ENCODE measurements at regions not wholly inside any gene's neighbourhood (a gene's known extent, or its start where the extent isn't known, plus 50 kb on each side); places are given as distances from the start of the nearest gene placed in this dataset.
"Not testable (repeated sequence)": the region's sequence is repeated elsewhere in the genome, so short reads cannot be mapped to it uniquely, and the experiment has no call there.

DNA sequence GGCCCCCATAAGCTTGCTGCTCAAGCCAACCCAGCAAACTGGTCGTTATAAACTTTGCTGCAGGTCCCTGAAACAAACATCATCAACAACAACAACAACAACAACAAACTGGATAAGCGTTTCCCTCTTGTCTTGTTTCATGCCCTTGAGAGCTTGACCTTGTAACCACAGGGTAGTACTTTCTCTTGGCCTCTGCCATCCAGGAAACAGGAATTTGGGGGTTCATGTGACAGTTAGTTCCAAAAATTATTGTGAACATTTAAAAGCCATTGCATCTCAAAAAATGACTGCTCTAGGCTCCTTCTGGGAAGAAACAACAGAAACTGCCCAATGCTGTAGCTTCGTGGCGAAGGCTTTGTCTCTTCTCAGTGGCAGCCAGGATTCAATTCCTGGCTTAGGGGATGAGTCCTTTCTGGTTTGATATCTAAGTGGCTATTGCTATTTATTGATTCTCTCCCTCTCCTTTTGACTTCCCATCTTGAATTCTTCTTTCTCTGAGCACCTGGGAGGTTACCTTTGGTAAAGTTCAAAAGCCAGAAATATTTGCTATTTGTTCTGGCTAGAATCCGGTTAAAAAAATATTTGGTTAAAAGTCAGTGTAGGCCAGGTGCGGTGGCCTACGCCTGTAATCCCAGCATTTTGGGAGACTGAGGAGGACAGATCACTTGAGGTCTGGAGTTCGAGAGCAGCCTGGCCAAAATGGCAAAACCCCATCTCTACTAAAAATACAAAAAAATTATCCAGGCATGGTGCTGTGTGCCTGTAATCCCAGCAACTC lies 52.0 kb upstream of the CPM start:
- DNase-seq (ENCODE audit: insufficient read length, low spot score) (no peak), FAIRE-seq (no peak)

DNA sequence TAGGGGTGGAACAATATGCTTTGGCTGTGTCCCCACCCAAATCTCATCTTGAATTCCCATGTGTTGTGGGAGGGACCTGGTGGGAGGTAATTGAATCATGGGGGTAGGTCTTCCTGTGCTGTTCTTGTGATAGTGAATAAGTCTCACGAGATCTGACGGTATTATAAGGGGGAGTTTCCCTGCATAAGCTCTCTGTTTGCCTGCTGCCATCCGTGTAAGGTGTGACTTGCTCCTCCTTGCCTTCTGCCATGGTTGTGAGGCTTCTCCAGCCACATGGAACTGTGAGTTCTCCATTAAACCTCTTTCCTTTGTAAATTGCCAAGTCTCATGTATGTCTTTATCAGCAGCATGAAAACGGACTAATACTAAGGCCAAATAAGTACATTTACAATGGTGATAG lies 64.6 kb upstream of the CPM start:
- not testable (repeated sequence) for DNase-seq (ENCODE audit: insufficient read length, low spot score); FAIRE-seq

DNA sequence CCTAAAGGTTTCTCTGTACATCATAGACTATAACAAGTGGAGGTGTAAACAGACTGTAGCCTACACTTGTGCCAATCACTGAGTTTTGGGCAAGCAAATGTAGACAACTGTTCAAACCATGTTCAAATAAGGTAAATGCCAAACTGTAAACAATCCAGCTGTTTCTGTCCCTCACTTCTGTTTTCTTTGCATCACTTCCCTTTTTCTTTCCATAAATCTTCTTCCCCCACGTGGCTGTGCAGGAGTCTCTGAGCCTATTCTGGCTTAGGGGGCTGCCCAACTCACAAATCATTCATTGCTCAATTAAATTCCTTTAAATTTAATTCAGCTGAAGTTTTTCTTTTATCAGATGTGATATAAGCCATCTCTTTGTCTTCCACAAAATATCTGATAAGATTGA lies 65.1 kb upstream of the CPM start:
- no peak for FAIRE-seq

DNA sequence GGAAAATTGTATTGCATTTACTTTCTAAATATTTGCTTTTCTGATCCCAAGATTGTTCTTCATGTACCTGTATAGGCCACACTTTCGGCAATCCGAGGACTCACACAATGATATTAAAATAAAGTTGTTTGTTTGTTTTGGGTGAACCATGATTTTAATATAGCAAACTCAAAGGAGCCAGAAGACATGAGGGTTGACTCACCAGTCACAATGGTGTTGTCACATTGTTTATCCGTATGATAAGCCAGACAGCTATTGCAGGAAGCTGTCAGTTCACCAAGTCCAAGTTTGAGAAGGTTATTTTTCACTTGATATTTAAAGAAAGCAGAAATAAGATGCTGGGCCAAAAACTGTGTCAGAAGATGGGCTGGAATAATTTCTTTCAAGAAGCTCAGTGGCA lies 67.1 kb upstream of the CPM start:
- DNase-seq (ENCODE audit: insufficient read length, low spot score) (no peak), FAIRE-seq (no peak)

More for the DNA sequence above, 65.1 kb upstream of the CPM start:
- no peak for DNase-seq (ENCODE audit: insufficient read length, low spot score)

DNA sequence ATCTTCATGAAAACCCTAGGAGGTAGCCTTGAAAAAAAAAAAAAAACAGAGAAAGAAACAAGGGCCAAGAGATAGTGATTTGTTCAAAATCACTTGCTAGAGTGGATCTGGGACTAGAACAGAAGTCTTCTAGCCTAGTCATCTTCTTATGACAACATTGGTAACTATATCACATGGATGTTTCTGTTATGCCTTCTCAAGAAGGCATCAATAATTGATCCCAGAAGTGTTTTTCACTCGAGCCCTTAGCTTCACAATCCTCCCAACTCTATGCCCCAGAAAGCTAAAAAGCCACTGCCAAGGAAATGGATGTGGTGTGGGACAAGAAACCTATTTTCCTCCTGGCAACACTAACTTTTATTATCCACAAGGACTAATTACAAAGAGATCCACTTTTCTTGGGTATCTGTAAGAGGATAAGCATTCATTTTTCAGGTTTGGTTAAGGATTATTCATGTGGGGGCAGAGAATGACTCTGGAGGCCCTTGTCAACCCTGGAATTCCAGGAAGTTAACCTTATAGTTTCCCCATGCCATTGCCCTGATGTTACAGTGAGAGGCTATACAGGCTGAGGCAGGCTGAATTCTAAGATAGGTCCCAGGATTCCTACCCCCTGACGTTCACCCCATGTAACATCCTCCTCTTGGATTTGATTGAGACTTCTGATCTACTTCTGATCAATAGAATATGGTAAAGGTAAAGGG lies 67.7 kb upstream of the CPM start:
- FAIRE-seq (no peak), DNase-seq (ENCODE audit: insufficient read length, low spot score) (no peak)

DNA sequence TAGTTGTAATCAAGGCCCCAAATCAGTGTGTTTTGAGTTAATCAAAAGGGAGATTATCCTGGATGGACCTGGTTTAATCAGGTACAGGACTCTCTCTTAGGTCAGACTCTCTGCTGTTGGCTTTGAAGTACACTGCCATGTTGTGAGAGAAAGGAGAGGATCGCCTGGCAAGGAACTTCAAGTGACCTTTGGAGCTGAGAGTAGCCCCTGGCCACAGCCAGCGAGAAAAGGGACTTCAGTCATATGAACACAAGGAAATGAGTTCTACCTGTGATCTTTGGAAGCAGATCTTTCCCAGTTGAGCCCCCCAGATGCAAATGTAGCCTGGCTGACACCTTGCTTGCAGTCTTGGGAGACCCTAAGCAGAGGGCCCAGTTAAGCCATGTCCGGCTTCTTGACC lies 68.3 kb upstream of the CPM start:
- FAIRE-seq (no peak), DNase-seq (ENCODE audit: insufficient read length, low spot score) (no peak)

DNA sequence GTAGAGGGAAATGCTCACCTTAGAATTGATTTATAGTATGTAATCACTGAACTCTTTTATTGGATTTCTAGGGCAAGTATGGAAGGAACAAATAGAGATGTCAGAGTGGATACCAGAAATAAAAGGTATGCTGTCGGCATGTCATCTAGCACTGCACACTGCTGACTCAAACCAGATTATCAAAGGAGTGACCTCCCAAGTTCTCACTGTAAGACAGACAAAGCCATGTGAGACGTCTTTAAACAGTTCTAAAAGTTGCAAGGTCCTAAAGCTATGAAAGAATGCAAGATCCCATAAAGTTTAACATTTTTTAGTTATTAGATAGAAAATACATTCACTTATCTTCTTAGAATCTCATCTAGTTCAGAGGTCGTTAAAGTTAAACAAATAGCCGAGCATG lies 70.0 kb upstream of the CPM start:
- DNase-seq (ENCODE audit: insufficient read length, low spot score) (no peak), FAIRE-seq (no peak)

DNA sequence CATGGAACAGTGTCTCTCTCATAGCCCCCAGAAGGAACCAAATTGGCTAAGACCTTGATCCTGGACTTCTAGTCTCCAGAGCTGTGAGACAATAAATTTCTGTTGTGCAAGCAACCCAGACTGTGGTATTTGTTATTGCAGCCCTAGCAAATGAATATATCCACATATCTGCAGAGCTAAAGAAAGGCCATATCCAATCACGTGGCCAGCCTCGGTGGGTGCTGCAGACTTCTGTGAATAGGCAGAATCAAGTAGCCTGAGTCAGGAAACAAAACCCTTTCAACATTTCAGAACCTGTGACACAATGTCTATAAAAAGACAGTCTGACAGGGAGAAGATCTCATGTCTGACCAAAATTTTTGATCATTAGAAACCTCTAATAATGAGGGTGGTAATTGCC lies 71.0 kb upstream of the CPM start:
- FAIRE-seq = no peak
- DNase-seq (ENCODE audit: insufficient read length, low spot score) = no peak

DNA sequence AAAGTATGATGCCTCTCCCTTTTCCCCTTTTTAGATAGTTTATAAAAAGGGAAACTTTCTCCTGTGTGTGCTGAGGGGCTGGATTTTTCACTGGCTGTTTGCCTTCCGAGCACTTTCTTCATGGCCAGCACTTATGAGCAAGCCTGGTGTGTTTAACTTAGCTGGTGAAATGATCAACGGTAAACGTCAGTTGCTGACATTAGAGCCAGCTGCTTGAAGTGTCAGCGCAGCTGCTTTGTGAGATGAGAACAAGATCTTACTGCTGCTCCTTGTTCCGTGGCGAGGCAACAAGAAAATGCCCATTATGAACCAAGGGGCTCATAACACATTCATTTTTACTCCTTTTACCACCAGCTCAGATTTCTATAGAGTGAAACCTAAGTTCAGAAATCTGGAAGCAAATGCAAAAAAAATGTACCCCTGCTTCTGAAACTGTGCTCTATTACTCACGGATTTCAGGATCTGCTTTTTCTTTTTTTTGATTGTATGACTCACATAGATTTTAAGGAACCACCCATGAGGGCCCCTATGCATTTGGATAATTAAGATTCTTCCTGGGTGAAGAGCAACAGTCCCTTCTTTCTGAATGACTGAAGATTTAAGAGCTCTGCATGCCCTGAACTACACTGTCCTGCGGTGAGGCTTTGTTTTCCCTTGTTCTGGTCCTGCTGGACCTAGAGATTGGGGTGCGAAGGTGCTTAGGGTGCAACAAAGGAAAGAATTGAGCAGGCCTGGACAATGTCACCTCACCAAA lies 74.3 kb upstream of the CPM start:
- FAIRE-seq = peak; percentile 64

DNA sequence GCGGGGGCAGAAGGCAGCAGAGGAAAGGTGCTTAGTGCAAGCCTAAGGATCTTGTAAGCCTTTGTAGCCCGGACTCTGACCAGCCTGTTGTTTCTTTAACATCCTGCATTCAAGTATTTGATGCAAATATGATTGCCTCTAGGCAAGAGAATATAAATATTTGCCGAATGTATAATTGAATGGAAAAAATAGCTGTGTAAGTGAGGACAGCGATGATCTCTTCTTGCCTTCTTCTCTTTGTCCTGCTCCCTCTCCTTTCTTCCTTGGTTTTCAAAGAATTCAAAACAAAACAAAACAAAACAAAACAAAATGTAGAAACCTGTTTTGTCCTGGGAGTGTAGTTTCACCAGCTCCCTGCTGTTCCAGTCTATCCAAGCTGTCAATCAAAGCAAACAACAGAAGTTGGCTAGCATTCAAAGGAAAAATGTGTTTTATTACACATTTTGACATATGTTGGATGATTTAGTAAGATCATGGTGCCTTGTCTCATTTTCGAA lies 74.9 kb upstream of the CPM start:
- DNase-seq (ENCODE audit: insufficient read length, low spot score) = no peak
- no peak for FAIRE-seq

More for the DNA sequence above, 74.3 kb upstream of the CPM start:
- DNase-seq (ENCODE audit: insufficient read length, low spot score) = peak; percentile 31

DNA sequence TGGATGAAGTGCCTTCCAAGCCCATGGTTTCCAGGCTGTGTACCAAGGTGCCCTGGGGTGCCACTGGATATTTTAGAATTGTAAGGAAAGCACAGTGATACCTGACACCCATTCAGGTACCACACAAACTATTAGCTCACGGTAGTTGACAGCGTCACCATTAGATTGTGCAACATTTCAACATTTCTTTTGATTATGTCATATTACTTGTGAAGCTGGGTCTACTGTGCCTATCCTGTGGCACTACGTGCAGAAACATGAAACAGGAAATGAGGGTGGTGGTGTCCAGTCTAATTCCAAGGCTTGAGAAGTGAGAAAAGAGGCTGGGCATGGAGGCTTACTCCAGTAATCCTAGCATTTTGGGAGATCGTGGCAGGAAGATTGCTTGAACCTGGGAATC lies 75.5 kb upstream of the CPM start:
- FAIRE-seq = no peak
- DNase-seq (ENCODE audit: insufficient read length, low spot score) = no peak

DNA sequence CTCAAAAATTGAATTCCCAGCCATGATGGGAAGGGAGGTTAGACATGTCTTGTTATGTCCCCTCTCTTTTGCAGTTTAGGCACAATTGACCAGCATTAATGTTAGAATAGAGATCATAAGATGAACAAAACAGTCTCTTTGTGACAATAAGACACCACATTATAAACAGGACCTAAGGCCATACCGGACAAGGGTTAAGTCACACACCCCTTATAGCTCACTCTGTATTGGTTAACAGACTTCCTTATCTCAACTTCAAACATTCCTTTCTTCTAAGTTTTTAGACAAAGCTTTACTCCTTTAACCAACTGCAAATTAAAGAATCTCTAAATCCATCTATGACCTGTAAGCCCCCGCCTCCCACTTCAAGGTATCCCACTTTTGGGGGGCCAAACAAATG lies 81.1 kb upstream of the CPM start:
- DNase-seq (ENCODE audit: insufficient read length, low spot score) (no peak), FAIRE-seq (no peak)

DNA sequence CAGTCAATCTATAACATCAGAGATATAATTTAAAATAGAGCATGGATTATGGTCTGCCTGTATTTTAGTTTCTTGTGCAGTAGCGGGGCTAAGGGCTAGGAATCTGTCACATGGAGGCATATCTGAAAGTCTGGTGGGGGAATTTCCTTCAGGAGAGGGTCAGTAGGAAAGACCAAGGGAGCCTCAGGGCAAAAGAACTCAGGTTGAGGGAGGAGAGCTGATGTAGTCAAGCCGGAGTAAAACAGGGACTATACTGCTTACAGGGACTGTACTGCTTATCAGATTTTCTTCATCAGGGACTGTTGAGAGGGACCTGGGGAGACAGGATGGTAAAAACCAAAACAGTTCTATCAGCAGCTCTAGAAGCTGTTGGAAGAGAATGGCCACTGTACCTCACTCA lies 82.0 kb upstream of the CPM start:
- FAIRE-seq (no peak), DNase-seq (ENCODE audit: insufficient read length, low spot score) (no peak)

DNA sequence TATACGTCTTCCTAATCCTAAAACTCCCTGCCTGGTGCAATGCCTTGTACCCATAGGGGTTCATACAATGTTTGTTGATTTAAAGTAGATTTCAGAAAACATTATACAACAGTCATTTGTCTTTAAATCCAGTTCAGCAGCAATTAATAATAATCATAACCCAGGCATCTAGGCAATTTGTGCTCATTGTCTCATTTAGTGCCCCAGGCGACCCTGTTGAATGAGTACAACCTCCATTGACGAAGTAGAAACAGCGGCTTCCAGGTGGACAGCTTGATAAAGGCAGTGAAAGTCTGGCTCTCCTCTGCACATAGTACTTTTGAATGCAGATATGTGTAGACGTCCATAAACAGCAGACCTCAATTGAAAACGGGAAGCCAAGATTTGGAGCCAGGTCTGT lies 82.9 kb upstream of the CPM start:
- FAIRE-seq = no peak
- DNase-seq (ENCODE audit: insufficient read length, low spot score) = no peak

DNA sequence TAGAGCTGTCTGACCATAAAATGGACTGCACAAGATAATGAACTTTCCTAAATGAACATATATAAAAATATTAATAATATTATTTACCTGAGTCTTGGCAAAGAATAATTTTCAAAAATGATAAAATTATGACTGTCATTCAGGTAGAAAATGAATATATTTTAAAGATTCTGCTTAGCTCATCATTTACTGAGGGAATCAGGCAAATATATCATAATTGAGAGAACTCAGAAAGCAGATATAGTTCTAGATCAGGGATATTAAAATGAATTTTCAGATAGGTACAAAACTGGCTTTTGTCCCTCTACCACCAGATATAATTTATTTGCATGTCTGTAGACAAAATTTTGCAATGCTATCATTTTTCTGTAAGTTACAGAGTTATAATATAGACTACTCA lies 86.1 kb upstream of the CPM start:
- FAIRE-seq = no peak

DNA sequence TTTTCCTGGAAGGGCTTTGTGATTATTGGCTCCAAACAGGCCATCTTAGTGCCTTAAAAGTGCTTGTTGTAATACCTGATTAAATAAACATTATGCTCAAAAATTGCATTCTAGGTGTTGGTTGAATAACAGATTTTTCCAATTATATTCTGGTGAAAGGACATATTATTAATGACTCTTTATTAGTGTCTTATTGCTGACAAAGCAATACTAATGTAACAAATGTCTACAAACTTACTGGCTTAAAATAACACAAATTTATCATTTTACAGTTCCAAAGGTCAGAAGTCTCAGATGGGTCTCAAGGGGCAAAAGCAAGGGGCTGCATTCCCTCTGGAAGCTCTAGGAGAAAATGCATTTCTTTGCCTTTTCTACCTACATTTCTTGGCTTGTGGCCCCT lies 86.9 kb upstream of the CPM start:
- DNase-seq (ENCODE audit: insufficient read length, low spot score) = no peak
- FAIRE-seq = no peak

More for the DNA sequence above, 86.1 kb upstream of the CPM start:
- no peak for DNase-seq (ENCODE audit: insufficient read length, low spot score)

DNA sequence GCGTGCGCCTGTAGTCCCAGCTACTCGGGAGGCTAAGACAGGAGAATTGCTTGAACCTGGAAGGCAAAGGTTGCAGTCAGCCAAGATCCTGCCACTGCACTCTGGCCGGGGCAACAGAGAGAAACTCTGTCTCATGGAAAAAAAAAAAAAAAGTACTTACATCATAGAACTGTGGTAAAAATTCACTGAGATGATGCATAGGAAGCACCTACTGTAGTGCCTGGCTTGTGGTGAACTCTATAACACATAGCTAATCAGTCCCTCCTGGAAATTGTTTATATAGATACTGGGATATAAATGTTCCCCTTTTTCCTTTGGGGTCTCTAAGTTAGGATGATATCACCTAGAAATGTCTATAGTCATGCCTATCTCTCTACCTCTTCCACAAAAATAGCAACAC lies 89.7 kb upstream of the CPM start:
- no peak for FAIRE-seq
- DNase-seq (ENCODE audit: insufficient read length, low spot score) = no peak

DNA sequence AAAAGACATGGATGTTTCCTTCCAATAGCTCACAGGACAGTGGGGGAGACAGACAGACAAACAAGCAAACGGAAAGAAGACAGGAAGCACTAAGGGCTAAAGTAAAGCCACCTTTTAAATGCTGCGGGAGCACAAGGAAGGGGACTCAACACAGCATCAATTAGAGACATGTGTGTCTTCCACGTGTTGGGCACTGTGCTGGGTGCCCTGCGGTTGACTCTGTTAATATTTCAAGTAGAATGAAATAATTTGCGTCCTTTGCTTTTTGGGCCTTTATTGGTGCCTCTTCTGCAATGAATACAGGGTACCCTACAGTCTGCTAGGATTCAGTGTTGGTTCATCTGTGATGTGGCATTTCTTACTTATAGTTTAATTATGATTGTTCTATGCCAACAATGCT lies 90.9 kb upstream of the CPM start:
- no peak for FAIRE-seq
- no peak for DNase-seq (ENCODE audit: insufficient read length, low spot score)

DNA sequence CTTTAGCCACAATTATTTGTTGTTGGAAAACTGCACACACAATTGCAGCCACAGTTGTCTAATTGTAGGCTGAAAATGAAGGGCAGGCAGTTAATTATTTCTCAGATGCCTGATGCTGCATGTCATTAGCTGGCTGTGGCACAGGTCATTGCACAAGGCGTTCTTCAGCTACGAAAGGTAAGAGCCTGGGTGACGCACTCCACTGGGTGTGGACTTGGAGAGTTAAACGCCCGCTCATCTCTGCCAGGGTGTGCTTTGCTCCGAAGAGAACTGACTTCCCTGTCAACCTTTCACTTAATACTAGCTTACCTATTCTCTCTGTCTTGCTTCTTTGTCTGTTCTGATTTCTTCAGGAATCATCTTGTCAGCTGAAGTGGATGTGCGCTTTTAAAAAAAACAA lies 91.4 kb upstream of the CPM start:
- DNase-seq (ENCODE audit: insufficient read length, low spot score) (no peak), FAIRE-seq (no peak)

DNA sequence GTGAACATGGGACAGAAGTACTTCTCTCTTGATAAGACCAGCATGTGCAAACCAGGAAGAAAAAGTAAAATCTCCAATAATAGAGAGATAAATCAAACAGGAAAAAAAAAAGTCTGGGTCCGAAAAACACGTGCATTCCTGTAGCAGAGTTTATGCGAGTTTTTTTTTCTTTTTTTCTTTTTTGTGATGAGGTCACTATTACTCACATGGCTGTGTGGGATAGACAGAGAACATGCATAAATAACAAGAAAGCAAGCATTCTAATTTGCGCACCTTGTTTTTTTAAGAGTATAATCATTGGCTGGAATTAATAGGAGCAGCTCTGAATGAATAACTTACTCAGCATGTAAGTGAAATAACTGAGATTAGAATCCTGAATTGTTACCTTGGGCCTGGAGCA lies 91.9 kb upstream of the CPM start:
- no peak for FAIRE-seq
- DNase-seq (ENCODE audit: insufficient read length, low spot score) = no peak

DNA sequence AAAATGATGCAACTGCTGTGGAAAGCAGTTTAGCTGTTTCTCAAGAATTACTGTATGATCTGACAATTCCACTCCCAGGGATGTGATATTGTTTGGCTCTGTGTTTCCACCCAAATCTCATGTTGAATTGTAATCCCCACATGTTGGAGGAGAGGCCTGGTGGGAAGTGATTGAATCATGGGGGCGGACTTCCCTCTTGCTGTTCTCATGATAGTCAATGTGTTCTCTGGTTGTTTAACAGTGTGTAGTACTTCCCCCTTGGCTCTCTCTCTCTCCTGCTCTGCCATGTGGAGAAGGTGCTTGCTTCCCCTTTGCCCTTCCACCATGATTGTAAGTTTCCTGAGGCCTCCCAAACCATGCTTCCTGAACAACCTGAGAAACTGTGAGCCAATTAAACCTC lies 93.4 kb upstream of the CPM start:
- DNase-seq (ENCODE audit: insufficient read length, low spot score) = no peak
- FAIRE-seq = no peak

Measured in HTR-8/SVneo (cell line).